GM12878 (cell line): ENCODE measurements at regions not wholly inside any gene's neighbourhood (a gene's known extent, or its start where the extent isn't known, plus 50 kb on each side); places are given as distances from the start of the nearest gene placed in this dataset.

ENCODE experiments used
- CHD2 ChIP-seq: IDR thresholded peaks from 2 replicates; pipeline ENCODE4 v1.6.1; 2011; ENCODE audit warnings: low read depth, low read length, improper control_type of control experiment, borderline replicate concordance
- EP300 ChIP-seq, 2 experiments: fragments of 150-350 bp in 1 of 2; IDR thresholded peaks; 2 replicates each; pipeline ENCODE4 v1.6.1; 2011 to 2012; ENCODE audit warnings: low read depth in 2 of 2, low read length in 2 of 2, borderline replicate concordance in 1 of 2, improper control_type of control experiment in 1 of 2, inconsistent platforms in 1 of 2; ENCODE audit not compliant: control insufficient read depth in 1 of 2
- EZH2 ChIP-seq: IDR thresholded peaks from 2 replicates; pipeline ENCODE4 v1.6.1; 2012; ENCODE audit warnings: low read depth, mild to moderate bottlenecking, control low read depth, inconsistent platforms, low read length, borderline replicate concordance; ENCODE audit not compliant: control insufficient read depth
- MTA3 ChIP-seq: IDR thresholded peaks from 2 replicates; pipeline ENCODE4 v1.6.1; 2012; ENCODE audit warnings: low read length, inconsistent platforms, borderline replicate concordance
- NR2C2 ChIP-seq: IDR thresholded peaks from 2 replicates; pipeline ENCODE4 v1.6.1; 2011; ENCODE audit warnings: borderline replicate concordance, low read depth; ENCODE audit not compliant: control insufficient read depth, insufficient read length
- POLR2A ChIP-seq: IDR thresholded peaks from 2 replicates; pipeline ENCODE4 v1.6.1; 2011; ENCODE audit warnings: low read depth, mild to moderate bottlenecking, low read length
- POLR2AphosphoS5 ChIP-seq: IDR thresholded peaks from 2 replicates; pipeline ENCODE4 v1.6.1; 2011; ENCODE audit warnings: mild to moderate bottlenecking, low read length, inconsistent platforms
- SIN3A ChIP-seq: IDR thresholded peaks from 2 replicates; pipeline ENCODE4 v1.6.1; 2012; ENCODE audit warnings: low read depth, low read length, improper control_type of control experiment
- TAF1 ChIP-seq: IDR thresholded peaks from 2 replicates; pipeline ENCODE4 v1.6.1; 2011; ENCODE audit warnings: mild to moderate bottlenecking, low read depth, low read length, borderline replicate concordance
- TF ChIP-seq, protein P1 (sequence below), 3 experiments: IDR thresholded peaks in 2 of 3; conservative IDR thresholded peaks in 1 of 3; 2 replicates each; pipeline ENCODE4 v1.5.1; 2011; ENCODE audit warnings: low read depth in 3 of 3, low read length in 3 of 3, mild to moderate bottlenecking in 3 of 3, control low read depth in 2 of 3, moderate library complexity in 2 of 3, inconsistent platforms in 1 of 3, mixed read lengths in 1 of 3; ENCODE audit not compliant: control insufficient read depth in 2 of 3, insufficient read depth in 1 of 3; ENCODE audit errors: extremely low read depth in 1 of 3

DNA sequence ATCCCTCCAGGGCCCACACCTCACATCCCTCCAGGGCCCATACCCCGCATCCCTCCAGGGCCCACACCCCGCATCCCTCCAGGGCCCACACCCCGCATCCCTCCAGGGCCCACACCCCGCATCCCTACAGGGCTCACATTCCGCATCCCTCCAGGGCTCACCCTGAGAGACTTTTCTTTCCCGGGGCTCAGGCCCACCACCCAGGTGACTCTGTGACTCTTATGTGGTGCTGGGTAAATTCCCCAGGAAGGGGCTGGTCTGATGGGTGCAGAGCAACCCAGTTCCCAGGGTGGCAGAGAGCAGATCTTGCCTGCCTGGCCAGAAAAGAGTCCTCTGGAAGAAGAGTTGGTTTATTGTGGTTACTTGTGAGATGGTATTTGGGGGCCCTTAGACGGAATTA, 290.7 kb downstream of the TCERG1L start:
- TF ChIP-seq EZH2: no peak
- TF ChIP-seq NR2C2: no peak
- no peak for TF ChIP-seq SIN3A
- TF ChIP-seq MTA3: no peak
- TF ChIP-seq POLR2A: no peak
- TF ChIP-seq, protein P1, sequence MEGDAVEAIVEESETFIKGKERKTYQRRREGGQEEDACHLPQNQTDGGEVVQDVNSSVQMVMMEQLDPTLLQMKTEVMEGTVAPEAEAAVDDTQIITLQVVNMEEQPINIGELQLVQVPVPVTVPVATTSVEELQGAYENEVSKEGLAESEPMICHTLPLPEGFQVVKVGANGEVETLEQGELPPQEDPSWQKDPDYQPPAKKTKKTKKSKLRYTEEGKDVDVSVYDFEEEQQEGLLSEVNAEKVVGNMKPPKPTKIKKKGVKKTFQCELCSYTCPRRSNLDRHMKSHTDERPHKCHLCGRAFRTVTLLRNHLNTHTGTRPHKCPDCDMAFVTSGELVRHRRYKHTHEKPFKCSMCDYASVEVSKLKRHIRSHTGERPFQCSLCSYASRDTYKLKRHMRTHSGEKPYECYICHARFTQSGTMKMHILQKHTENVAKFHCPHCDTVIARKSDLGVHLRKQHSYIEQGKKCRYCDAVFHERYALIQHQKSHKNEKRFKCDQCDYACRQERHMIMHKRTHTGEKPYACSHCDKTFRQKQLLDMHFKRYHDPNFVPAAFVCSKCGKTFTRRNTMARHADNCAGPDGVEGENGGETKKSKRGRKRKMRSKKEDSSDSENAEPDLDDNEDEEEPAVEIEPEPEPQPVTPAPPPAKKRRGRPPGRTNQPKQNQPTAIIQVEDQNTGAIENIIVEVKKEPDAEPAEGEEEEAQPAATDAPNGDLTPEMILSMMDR (IDR thresholded peaks at IDR 0.05 in 2 of 3, conservative IDR thresholded peaks at IDR 0.05 in 1 of 3; ENCODE audit: control insufficient read depth in 2 of 3, extremely low read depth in 1 of 3, insufficient read depth in 1 of 3, low read depth in 3 of 3, low read length in 3 of 3): no peak
- TF ChIP-seq CHD2: no peak
- TF ChIP-seq EP300 (IDR thresholded peaks at IDR 0.05; ENCODE audit: borderline replicate concordance in 1 of 2, control insufficient read depth in 1 of 2, low read depth in 2 of 2, low read length in 2 of 2): no peak
- TF ChIP-seq POLR2AphosphoS5: no peak
- no peak for TF ChIP-seq TAF1
